GM19043 (cell line): ENCODE measurements at regions not wholly inside any gene's neighbourhood (a gene's known extent, or its start where the extent isn't known, plus 50 kb on each side); places are given as distances from the start of the nearest gene placed in this dataset.
"Not testable (repeated sequence)": the region's sequence is repeated elsewhere in the genome, so short reads cannot be mapped to it uniquely, and the experiment has no call there.

Experiments
- ATAC-seq: cut with Tn5 transposase; IDR thresholded peaks from one replicate; pipeline ENCODE4 v1.9.1; 2021; ENCODE audit warnings: low read depth; ENCODE audit not compliant: unreplicated experiment

DNA sequence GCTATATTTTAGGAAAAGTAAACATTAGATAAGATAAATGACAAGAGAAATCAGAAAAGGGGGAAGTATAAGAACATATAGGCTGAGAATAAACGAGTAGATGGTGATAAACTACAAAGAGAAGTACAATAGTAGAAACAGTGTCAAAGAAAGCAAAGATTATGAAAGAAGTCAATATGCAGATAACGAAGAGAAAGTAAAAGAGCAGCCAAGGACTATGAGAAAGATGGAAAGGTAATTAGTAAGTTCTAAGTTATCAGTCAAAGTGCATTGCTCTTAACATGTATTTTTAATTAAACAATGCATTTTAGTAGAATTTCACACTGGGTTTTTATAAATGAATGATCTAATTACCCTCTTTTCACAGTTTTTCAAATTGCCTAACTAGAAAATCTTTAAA lies 1801.3 kb upstream of the PCDH10 start:
- ATAC-seq = no peak

DNA sequence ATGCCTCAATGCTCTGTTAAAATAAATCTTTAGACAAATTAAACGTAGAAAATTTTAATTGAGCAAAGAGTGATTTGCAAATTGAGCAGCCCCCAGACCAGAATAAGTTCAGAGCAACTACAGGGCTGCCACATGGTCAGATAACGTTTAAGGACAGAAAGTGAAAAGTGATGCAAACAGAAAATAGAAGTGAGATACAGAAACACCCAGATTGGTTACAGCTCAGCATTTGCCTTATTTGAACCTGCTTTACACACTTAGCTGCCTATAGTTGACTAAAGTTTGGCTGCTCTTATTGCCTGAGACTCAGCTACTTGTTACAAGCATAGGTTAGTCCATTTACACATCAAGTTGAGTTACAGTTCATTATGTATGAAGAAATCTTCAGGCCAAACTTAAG lies 1800.8 kb upstream of the PCDH10 start:
- no peak for ATAC-seq

DNA sequence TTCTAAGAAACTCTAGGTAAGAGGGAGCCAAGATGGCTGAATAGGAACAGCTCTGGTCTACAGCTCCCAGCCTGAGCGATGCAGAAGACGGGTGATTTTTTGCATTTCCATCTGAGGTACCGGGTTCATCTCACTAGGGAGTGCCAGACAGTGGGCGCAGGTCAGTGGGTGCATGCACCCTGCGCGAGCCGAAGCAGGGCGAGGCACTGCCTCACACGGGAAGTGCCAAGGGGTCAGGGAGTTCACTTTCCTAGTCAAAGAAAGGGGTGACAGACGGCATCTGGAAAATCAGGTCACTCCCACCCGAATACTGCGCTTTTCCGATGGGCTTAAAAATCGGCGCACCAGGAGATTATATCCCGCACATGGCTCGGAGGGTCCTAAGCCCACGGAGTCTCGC lies 1796.7 kb upstream of the PCDH10 start:
- ATAC-seq = not testable (repeated sequence)

DNA sequence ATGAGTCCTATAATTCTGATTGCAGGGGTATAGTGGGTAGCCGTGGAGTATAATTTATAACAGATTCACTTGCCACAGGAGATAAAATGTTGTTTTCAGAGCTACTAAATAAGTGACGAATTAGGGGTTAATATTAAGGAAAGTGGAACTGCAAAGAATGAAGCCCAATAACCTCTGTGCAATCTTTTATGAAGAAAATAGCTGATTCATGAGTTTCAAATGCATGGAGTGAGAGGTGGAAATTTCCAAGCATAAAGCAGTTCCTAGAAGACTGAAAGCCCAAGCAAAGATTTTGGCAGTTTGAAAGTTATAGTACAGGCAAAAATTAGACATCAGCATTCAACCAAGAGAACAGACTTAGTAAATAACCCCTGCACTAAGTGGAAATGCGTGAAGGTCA lies 1782.4 kb upstream of the PCDH10 start:
- ATAC-seq = no peak

DNA sequence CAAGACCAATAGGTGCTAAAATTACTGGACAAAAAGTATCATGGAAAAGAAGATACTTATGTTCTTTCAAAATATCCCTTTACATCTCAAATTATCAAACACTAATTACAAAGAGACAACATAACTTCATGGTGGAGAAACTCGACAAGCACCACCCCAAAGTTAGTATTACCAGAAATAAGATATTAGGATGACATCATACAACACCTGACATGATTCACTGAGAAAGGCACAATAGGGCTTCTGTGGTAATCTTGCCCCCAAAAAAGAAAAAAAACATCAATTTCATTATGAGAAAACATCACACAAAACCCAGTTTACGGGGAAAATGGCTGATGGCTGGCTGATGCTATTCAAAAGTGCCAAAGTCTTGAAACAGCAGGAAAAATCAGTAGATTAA lies 1781.7 kb upstream of the PCDH10 start:
- no peak for ATAC-seq

DNA sequence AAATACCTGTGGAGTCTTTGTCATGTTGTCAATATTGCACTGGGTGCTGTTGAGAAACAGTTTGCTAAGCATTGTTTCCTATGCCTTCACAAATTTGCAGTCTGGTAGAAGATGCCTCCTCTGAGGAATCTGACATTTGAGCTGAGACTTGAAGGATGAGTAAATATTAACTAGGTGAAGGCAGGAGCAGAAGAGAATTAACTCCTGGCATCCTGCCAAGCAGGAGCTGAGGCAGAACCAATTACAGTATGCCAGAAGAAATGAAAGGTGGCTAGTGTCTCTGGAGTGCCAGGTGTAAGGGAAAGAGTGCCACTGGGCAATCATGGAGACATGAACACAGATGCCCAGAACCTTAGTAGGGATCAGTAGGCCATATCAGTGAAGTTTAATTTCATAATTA lies 1778.2 kb upstream of the PCDH10 start:
- no peak for ATAC-seq

DNA sequence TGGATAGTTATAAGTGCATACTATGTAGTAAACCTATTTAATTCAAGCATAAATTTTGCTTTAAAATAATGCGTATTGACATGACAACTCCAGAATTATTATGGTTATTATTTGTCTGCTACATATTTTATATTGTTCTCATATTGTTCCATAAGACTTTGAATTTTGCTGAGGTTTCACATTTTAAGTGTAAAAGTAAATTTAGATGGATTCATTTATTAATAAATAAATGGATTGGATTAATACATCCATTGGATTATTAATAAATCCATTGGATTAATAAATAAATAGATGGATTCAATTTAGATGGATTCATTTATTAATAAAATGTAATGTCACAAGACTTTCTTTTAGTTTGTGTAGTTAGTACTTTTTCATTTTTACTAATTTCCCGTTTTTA lies 1768.0 kb upstream of the PCDH10 start:
- no peak for ATAC-seq

DNA sequence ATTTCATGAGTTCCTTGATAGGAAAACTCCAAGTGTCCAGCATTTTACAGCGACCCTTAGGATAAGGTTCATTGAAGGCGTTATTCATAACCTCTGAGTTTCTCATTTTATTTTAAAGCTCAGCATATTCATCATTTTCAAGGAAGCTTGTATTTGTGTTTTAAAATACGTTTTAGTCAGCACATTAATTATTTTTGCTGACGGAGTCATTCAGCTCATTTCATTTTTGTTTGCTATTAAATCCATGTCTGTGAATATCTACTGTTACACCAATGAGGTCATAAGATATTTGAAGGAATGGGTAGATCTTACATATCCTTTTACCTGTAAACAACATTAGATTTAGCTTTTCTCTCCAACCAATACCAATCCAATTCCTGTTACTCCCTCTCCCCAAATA lies 1766.3 kb upstream of the PCDH10 start:
- no peak for ATAC-seq

DNA sequence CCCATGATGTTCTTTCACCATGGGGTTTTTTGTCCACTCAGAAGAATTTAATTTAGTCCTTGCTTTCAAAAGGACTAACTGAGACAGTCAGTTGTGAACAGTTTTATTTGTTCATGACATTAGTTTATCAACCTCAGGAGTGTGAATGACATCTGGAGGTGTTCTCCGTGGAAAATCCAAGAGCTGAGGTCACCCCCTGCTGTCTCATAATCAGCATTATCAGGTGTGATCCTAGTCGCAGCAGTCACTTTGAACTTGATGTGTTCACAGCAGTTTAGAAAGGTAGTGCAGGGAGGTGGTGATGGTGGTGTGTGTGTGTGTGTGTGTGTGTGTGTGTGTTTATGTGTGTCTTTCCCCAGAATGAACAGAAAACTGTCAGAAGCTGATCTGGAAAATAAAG lies 1760.8 kb upstream of the PCDH10 start:
- ATAC-seq = no peak

DNA sequence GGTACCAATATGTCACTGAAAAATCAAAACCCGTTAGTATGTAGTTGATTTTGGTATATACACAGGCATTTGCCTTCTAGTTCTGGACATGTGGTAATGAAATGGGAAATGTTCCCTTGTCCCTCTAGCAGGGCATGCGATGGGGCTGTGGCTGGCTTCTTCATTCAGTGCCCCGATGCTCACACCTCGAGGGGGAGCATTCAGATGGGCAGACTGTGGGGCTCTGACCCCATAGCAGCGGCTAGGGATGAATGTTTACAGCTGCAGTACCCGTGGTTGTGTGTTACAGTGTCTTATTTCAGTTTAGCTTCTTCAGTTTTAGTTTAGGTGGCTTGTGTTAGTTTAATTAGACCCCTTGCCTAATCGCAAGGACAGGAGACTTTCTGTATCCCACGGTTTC lies 1741.0 kb upstream of the PCDH10 start:
- ATAC-seq = no peak

DNA sequence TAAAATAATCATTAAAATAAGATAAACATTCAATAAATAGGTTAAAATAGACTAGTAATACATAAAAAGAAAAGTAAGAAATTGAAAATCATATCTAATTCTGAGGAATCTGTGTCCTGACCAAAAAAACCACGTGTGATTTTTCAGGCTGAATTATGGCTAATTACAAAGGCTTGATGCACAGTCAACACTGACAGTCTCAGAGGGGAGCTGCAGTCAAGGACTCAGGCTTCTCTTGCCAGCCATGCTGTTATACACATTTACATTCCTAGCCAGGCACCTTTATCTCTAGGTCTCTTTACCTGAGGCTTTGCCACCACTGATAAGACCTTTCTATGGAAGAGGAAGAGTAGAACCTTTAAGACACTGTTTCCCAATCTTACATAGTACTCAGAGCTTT lies 1737.7 kb upstream of the PCDH10 start:
- ATAC-seq = no peak

DNA sequence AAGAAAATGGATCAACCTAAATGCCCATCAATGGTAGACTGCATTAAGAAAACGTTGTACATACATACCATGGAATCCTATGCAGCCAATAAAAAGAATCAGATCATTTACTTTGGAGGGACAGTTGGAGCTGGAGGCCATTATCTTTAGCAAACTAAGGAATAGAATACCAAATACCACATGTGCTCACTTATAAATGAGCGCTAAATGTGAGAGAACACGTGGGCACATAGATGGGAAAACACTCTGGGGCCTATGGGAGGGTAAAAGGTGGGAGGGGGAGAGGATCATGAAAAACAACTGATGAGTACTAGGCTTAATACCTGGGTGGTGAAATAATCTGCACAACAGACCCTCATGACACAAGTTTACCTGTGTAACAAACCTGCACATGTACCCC lies 1729.9 kb upstream of the PCDH10 start:
- ATAC-seq = no peak

DNA sequence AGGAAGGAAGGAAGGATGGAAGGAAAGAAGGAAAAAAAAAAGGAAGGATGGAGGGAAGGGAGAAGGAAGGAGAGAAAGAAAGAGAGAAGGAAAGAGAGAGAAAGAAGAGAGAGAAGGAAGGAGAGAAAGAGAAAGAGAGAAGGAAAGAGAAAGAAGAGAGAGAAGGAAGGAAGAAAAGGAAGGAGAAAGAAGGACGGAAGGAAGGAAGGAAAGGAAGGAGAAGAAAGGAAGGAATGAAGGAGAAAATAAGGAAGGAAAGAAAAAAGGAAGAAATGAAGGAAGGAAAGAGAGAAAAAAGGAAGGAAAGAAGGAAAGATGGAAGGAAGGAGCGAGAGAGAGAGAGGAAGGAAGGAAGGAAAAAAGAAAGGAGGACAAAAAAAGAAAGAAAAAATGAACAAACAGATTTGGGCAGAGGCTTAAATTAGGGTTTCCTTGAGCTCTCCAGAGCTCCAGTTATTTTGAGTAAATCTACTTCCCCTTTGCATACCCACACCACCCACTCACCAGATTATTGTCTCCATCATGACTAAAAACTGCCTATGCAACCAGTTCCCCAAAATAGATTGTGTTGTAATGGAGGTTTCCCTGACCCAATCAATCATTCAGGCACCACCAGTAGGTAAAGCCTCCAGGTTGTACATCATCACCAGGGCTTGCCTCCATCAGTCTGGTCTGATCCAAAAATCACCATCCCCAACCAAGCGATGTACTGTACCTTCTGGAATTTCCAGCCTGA lies 1722.9 kb upstream of the PCDH10 start:
- ATAC-seq = no peak

DNA sequence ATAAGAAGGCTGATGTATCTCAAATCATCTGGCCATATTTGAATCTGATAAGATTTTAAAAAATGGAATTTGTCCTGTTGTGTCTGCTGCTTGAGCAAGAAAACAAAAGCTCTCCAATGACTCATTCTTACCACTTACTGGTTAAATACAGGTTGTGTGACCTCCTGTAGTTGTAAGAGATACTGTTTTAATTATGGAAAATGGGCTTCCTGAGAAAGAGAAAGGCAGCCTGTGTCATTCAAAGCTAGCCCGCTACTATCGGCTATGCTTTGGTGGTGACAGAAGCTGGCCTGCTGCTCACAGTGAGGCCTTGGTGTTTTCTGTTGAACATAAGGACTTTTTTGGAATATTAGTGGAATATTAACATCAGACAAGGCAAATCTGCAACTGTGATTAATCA lies 1722.1 kb upstream of the PCDH10 start:
- no peak for ATAC-seq

DNA sequence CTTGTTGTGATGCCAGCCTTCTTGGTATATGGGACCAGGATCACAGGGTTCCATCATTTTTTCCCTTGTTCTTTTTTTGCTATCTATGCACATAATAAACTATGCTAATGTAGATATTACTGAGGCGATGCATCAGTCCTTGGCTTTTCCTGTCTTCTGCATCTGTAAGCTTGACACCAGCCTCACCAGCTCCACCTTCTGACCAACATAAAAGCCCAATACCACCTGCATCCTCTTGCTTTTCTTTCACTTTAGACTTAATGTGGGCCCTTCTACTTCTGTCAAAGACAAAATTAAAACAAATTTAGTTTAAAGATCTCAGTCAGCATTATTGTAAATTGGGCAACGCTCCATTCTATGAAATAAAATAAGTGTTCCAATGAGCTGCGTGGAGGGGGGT lies 1718.8 kb upstream of the PCDH10 start:
- no peak for ATAC-seq

DNA sequence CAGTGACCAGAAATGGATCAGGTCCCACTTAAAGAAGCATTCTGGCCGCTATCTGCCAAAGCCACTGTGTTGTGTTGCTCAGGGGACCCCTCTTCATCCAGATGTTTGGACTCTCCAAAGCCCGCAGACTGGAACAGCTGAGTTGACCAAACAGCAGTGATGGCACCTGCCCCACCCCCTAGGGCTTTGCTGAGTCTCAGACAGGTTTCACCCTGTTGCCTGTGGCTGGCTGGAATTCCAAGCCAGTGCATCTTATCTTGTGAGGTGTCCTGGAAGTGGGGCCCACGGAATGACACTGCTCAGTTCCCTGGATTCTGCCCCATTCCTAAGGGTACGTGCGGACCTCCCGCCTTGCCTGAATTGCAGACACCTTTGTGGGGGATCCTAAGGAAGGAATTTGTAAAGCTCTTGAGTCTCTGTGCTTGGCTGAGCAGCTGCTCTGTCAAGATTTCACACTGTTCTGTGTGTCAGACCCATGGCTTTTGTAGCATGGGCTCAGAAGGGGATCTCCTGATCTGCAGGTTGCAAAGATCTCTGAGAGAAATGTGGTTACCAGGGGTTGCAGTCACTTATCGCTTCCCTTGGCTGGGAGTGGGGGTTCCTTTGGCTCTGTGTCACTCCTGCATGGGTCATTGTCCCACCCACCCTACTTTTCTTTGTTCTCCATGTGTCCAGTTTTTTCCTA lies 1707.9 kb upstream of the PCDH10 start:
- ATAC-seq = no peak

DNA sequence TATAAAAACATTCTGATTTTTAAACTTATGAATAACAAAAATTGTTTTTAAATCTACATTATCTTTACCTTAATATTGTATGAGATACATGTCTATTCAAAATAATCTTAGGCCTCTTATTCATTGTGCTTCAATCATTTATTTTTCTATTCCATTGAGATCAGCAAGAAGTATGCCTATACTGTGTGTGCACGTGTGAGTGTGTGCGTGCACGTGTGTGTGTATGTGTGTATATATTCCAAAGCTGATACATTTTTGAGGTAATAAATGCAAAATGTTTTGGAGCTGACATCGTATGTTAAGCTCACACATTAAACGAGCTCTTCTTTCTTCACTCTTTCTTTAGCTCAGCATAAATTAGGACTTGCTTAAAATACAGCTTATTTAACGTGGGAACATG lies 1701.2 kb upstream of the PCDH10 start:
- ATAC-seq = no peak

DNA sequence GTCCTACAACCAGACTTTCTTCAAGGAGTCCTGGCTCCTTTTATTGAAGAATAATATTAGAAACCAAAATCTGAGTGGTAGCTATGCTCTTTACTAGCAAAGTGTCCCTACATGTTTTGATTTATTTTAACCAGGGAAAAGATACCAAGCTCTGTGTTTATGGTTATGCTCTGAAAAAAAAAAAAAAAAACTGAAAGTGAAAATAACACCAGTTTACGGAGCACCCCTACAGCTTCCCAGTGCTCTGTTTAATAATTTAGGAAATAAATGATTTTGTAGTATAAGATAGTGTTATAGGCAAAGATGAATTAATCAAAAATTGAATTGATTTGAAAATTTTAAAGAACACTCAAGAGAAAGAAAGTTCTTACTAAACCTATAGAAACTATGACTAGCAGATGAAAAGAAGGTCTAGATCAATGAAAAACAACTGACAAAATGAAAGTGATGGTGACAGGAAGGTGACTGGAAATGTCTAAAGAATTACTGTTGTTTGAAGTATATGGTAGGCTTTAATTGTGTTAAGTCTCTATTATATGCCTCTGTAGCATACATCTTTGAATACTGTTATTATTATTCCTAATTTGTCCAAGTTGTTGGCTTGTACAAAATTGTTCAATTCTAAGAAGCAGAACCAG lies 1698.4 kb upstream of the PCDH10 start:
- no peak for ATAC-seq

DNA sequence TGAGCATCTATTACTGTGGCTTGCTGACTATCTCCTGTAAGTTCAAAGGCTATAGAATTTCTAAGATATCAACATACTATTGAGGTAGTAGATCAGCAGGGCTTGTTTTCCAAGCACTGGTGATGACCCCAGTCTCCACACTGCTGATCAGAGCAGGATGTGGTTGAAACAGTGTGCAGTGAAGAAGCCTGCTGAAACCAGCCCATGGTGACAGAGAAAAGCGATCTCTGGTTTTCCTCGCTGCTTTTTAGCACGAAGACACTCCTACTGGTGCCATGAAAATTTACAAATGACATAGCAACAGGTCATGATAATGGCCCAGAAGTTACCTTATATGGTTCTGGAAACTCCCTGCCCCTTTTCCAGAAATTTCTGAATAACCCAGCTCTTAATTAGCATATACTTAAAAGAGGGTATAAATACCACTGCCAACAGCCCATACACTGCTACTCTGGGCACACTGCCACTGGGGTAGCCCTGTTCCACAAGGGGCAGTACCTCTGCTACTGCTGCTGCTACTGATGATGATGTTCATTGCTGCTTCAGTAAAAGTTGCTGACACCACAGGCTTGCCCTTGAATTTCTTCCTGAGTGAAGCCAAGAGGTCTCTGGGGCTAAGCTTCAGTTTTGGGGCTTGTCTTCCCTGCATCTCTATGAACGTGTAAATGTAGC lies 1689.5 kb upstream of the PCDH10 start:
- ATAC-seq = peak; percentile 65

DNA sequence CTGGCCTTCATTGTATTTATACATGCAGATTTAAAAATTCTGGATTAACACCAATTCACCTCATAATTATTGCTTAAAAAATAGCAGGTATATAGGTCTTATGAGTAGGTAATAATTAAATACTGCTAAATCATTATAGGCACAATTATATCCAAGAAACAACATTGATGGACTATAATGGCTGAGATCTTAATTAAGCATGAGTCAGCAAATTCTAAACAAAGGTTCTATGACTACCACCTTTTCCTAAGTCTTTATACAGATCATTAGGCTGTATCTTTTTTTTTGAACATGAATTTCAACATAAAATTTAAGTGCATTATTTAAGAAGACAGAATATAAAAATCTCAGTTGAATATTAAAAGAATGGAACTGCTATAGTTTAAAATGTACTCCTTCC lies 1678.7 kb upstream of the PCDH10 start:
- ATAC-seq = no peak

DNA sequence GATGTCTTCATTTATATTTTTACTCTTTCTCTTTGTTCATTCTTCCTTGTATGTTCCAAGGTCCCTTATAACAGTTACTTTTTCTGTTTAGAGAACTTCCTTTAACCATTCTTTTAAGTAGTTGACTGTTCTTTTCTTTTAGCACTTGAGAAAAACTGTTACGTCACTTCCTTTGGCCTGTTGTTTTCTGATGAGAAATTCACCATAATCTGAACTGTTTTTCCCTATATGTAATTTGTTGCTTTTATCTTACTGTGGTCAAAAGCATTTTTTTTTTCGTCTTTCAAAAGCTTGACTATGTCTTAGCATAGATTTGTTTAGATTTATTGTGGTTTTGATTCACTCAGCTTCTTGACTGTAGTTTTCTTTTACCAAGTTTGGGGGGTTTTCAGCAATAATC lies 1660.3 kb upstream of the PCDH10 start:
- no peak for ATAC-seq
